ENCODE measurements at regions not wholly inside any gene's neighbourhood (a gene's known extent, or its start where the extent isn't known, plus 50 kb on each side); places are given as distances from the start of the nearest gene placed in this dataset.

- no peak for TF ChIP-seq ZNF232 (CRISPR knock-in tag; IDR thresholded peaks at IDR 0.05; ENCODE audit: borderline replicate concordance)
- TF ChIP-seq ZNF414 (CRISPR knock-in tag; IDR thresholded peaks at IDR 0.05), result no peak
- no peak for TF ChIP-seq POLR2A (IDR thresholded peaks at IDR 0.05; ENCODE audit: insufficient read depth in 1 of 2, low read depth in 2 of 2, low read length in 2 of 2)
- TF ChIP-seq IRF2 (CRISPR knock-in tag; IDR thresholded peaks at IDR 0.05), result no peak
- TF ChIP-seq MAX (IDR thresholded peaks at IDR 0.05), result no peak
- no peak for TF ChIP-seq SALL2 (CRISPR knock-in tag; IDR thresholded peaks at IDR 0.05)
- TF ChIP-seq CHD2 (IDR thresholded peaks at IDR 0.05; ENCODE audit: low read depth, low read length), result no peak
- no peak for TF ChIP-seq ZNF776 (CRISPR knock-in tag; IDR thresholded peaks at IDR 0.05)
- TF ChIP-seq CTCF (CRISPR knock-in tag; IDR thresholded peaks at IDR 0.05), result no peak
- no peak for TF ChIP-seq NFE2L1 (CRISPR knock-in tag; IDR thresholded peaks at IDR 0.05; ENCODE audit: borderline replicate concordance)
- TF ChIP-seq POLR2AphosphoS5 (IDR thresholded peaks at IDR 0.05; ENCODE audit: low read depth, low read length), result no peak
- TF ChIP-seq BCLAF1 (IDR thresholded peaks at IDR 0.05), result no peak
- no peak for TF ChIP-seq YY1 (IDR thresholded peaks at IDR 0.05; ENCODE audit: insufficient read depth, insufficient replicate concordance, low read depth, low read length)
- no peak for TF ChIP-seq GABPA (IDR thresholded peaks at IDR 0.05; ENCODE audit: low read depth, low read length)
- no peak for TF ChIP-seq GABPA (CRISPR knock-in tag; IDR thresholded peaks at IDR 0.05; ENCODE audit: low read depth)
These were observed 410.9 kb downstream of the EPHA4 start for GRCh38 chr2:221161186-221161585.
